ENCODE measurements at regions not wholly inside any gene's neighbourhood (a gene's known extent, or its start where the extent isn't known, plus 50 kb on each side); places are given as distances from the start of the nearest gene placed in this dataset.

DNA sequence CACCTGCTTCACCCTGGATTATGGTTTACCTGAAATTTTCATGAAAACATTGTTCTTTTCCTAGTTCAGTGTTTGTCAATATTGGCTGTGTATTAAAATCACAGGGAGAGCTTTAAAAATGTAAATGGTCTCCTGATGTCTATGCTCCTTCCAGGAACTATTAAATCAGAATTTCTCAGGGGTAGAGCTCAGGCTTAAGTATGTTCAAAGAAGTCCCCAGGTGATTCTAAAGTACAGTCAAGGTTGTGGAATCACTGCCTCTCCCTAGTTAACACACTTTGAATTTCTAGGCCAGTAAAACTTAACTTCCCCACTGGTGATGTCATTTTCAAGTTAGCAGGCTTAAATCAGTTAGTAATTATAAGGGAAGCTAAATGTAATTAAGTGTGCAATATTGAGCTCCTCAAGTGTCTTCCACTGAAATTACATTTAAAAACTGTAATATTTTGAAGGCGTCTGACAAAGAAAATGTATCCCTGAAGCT is 150.3 kb upstream of the SLC28A3 start:
- TF ChIP-seq, protein P1, sequence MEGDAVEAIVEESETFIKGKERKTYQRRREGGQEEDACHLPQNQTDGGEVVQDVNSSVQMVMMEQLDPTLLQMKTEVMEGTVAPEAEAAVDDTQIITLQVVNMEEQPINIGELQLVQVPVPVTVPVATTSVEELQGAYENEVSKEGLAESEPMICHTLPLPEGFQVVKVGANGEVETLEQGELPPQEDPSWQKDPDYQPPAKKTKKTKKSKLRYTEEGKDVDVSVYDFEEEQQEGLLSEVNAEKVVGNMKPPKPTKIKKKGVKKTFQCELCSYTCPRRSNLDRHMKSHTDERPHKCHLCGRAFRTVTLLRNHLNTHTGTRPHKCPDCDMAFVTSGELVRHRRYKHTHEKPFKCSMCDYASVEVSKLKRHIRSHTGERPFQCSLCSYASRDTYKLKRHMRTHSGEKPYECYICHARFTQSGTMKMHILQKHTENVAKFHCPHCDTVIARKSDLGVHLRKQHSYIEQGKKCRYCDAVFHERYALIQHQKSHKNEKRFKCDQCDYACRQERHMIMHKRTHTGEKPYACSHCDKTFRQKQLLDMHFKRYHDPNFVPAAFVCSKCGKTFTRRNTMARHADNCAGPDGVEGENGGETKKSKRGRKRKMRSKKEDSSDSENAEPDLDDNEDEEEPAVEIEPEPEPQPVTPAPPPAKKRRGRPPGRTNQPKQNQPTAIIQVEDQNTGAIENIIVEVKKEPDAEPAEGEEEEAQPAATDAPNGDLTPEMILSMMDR (conservative IDR thresholded peaks at IDR 0.05; ENCODE audit: control insufficient read depth, insufficient read depth, low read depth, low read length), result no peak
- DNase-seq (ENCODE audit: low read depth), result no peak
- no peak overlapping the region for H3K4me3 ChIP-seq (ENCODE audit: control insufficient read depth, low read depth, low read length)

DNA sequence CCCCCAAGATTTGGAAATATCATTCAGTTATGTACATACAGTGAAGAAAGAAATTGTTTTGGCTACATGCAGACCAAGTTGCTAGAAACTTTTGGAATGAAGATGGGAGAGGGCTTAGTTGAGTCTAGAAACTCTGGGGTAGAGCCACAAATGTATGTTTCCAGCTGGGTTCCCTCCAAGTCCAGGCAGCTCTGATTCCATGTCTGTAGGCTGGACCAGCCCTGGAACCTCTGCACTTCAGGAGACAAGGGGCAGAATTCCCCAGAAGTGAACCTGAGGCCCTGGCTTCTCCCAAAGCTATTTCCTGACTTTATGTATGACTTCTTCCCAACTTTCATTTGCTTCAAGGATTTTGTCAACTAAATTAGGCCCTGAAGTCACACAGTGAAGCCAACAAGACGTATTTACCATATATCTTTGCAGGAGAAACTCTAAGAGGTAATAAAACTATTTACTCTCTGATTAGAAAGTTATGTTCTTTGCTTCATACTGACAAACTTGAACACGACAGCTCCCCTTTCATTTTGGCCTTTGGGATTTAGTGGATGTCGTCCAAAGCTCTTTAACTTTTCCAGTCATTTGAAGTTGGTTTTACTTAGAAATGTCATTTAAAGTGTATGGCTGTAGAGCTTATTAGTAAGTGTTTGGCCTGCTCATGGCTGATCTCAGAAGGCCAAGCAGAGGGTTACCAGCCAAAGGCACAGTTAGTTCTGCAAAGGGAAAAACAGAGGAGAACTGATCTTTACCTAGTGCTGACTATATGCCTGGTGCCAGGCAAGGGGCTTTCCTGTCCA is 152.0 kb upstream of the SLC28A3 start:
- TF ChIP-seq, protein P1 (conservative IDR thresholded peaks at IDR 0.05; ENCODE audit: control insufficient read depth, insufficient read depth, low read depth, low read length), result no peak
- H3K4me3 ChIP-seq (ENCODE audit: control insufficient read depth, low read depth, low read length), result no peak overlapping the region
- DNase-seq (ENCODE audit: low read depth), result no peak

DNA sequence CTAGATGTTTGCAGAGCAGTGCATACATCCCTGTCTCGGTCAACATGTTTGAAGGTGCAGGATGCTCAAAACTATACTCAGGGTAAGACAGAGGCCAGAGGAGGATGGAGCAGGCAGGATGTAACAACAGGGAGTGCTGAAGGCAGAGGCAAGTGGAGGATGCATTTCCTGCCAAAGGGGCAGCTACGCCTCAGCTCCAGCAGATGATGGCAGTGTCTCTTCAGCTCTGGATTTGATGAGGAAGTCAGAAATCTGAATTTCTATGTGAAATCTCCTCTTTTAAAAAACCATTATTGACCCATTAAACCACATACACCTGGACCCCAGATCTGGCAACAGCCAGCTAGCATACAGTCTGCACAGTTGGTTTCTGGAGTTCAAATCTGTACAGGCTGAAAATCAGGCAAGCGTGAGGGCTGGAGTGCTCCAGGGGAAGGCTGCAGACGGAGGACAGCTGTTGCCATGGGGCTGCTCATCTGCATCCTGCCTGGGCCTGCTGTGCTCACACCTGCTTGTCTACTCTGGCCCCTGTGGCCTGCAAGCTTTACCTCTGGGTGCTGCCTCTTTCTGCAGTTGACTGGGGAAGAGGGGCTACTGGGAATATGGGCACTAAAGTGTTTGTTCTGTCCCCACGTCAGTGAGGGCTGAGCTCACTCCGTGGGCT is 152.9 kb upstream of the SLC28A3 start:
- DNase-seq (ENCODE audit: low read depth), result no peak
- TF ChIP-seq, protein P1 (conservative IDR thresholded peaks at IDR 0.05; ENCODE audit: control insufficient read depth, insufficient read depth, low read depth, low read length), result no peak
- H3K4me3 ChIP-seq (ENCODE audit: control insufficient read depth, low read depth, low read length), result no peak overlapping the region

DNA sequence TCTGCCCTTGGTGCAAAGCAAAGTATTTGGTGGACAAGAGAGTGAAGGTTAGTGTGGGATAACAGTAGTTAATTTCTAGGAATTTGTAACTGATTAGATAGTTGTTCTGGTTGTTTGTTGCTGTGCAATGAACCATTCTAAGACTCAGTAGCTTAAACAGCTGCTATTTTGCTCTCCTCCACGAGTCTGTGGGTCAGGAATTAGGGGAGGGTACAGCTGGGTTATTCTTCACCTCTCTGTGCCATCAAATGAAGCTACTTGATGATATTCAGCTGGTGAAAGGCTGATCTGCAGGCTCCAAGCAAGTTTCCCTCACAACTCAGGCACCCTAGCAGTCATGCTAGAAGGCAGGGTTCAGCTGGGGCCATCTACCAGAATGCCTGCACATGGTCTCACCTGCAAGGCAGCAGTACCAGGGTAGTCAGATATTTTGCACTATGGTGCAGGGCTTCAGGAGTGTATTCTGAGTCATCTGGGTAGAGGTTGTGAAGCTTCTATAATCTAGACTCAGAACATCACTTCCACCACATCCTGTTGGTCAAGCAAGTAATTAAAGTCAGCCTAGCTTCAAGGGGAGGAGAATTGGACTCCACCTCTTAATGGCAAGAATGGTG is 159.5 kb upstream of the SLC28A3 start:
- TF ChIP-seq, protein P1 (conservative IDR thresholded peaks at IDR 0.05; ENCODE audit: control insufficient read depth, insufficient read depth, low read depth, low read length), result no peak
- no peak overlapping the region for H3K4me3 ChIP-seq (ENCODE audit: control insufficient read depth, low read depth, low read length)
- no peak for DNase-seq (ENCODE audit: low read depth)

DNA sequence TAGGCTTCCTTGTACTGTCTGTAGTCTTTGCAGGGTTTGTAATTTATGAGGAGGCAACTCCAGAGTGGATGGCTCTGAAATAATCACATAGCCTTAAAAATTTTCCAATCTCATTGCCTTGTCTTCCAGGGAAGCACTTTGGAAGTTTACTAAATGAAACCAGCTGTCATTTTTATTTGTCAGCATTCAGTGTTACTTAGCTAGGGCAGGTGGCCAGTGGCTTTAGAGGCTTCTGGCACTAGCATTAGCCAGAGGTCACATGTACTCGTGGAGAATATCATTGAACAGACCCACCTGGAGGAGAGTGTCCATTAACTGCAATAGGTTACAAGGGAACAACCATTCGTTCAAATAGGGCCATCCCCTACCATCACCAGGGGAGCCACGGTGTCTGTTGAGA is 160.3 kb upstream of the SLC28A3 start:
- DNase-seq (ENCODE audit: low read depth), result no peak
- H3K4me3 ChIP-seq (ENCODE audit: control insufficient read depth, low read depth, low read length), result no peak overlapping the region
- TF ChIP-seq, protein P1 (conservative IDR thresholded peaks at IDR 0.05; ENCODE audit: control insufficient read depth, insufficient read depth, low read depth, low read length), result no peak

DNA sequence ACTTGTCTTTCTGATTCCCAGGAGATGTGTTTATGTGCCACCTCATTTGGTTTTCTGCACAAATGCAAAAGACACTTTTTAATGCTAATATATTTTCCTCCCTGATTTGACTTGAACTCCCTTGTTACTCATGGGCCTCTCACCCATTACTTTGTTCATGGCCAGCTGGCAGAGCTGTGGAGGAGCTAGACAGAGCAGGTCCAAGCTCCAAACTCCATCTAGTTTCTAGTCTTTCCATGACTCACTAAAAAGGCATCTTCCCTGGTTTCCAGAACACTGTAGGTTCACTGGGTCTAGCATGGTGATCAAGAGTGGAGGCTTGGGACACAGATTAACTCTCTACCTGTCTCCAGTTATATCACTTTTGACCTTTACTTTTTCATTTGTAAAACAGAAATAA is 161.0 kb upstream of the SLC28A3 start:
- no peak overlapping the region for H3K4me3 ChIP-seq (ENCODE audit: control insufficient read depth, low read depth, low read length)
- no peak for DNase-seq (ENCODE audit: low read depth)
- TF ChIP-seq, protein P1 (conservative IDR thresholded peaks at IDR 0.05; ENCODE audit: control insufficient read depth, insufficient read depth, low read depth, low read length), result no peak

All from fibroblast of mammary gland (primary cell).